Breast epithelium (tissue), 4 donors: ENCODE measurements at regions not wholly inside any gene's neighbourhood (a gene's known extent, or its start where the extent isn't known, plus 50 kb on each side); places are given as distances from the start of the nearest gene placed in this dataset.
"Not testable (repeated sequence)": the region's sequence is repeated elsewhere in the genome, so short reads cannot be mapped to it uniquely, and the experiment has no call there.

ENCODE experiments used
- DNase-seq, 2 donors: peaks; one replicate each; pipeline ENCODE4 v3.0.0-alpha.2; 2019; ENCODE audit warnings: low spot score in 2 of 2
- H3K27ac ChIP-seq, 2 donors: fragments of 200-600 bp; sonication (generic) in 1 of 2; one replicate each; pipeline ENCODE4 v1.5.1; 2016 to 2019; ENCODE audit warnings: mild to moderate bottlenecking in 1 of 2
- H3K27me3 ChIP-seq, 2 donors: fragments of 200-600 bp; sonication (generic) in 1 of 2; one replicate each; pipeline versions ENCODE4 v1.5.1 to v1.6.0; 2017 to 2019; ENCODE audit warnings: control low read depth in 1 of 2, mild to moderate bottlenecking in 1 of 2
- H3K36me3 ChIP-seq: fragments of 200-600 bp; one replicate; pipeline ENCODE4 v1.5.1; 2019
- H3K4me1 ChIP-seq, 2 donors: fragments of 200-600 bp; sonication (generic); one replicate each; pipeline ENCODE4 v1.5.1; 2016 to 2019; ENCODE audit warnings: control low read depth in 1 of 2
- H3K4me3 ChIP-seq, 3 donors: fragments of 200-600 bp; sonication (generic); 1 replicate in 2 of 3; 2 replicates in 1 of 3; pipeline ENCODE4 v1.5.1; 2016 to 2019; ENCODE audit warnings: mild to moderate bottlenecking in 3 of 3, moderate library complexity in 2 of 3
- H3K9me3 ChIP-seq, 2 donors: fragments of 200-600 bp; sonication (generic) in 1 of 2; one replicate each; pipeline ENCODE4 v1.5.1; 2016 to 2019; ENCODE audit warnings: control low read depth in 1 of 2
- CTCF ChIP-seq, 3 donors: fragments of 450-650 bp; IDR thresholded peaks; one replicate each; pipeline ENCODE4 v1.5.1; 2016 to 2017; ENCODE audit warnings: antibody characterized with exemption in 3 of 3, mild to moderate bottlenecking in 3 of 3, moderate library complexity in 3 of 3
- POLR2A ChIP-seq: fragments of 450-650 bp; IDR thresholded peaks from one replicate; pipeline ENCODE4 v1.6.1; 2016; ENCODE audit warnings: antibody characterized with exemption, mild to moderate bottlenecking, moderate library complexity
- POLR2AphosphoS5 ChIP-seq, 3 donors: sonication (generic); formaldehyde crosslinking; IDR thresholded peaks; one replicate each; pipeline ENCODE4 v1.6.1; 2017; ENCODE audit warnings: antibody characterized with exemption in 3 of 3
- intact Hi-C: fragments of 100-400 bp; cut with DNase I; formaldehyde crosslinking; loops from one replicate; pipeline ENCODE4 v1.15.1; 2023; ENCODE audit warnings: low total_unique reads

GRCh38 chr6:51209651-51210050 lies 391.0 kb downstream of the TFAP2B start:
- Histone ChIP-seq H3K36me3 (no peaks in the 10 kb centered on the region), H3K4me1 (no peaks in the 10 kb centered on the region), H3K9me3 (no peaks in the 10 kb centered on the region), H3K27me3 (no peaks in the 10 kb centered on the region), H3K27ac (no peak overlapping the region), H3K4me3 (no peak overlapping the region)
- intact Hi-C loops, result no loop called here
- no peak for TF ChIP-seq POLR2A
- DNase-seq, result no peak

- Histone ChIP-seq H3K27ac (no peak overlapping the region), H3K36me3 (no peaks in the 10 kb centered on the region), H3K4me3 (peak overlapping the region; percentile 6 to 54 (median 41)), H3K4me1 (no peaks in the 10 kb centered on the region), H3K9me3 (no peaks in the 10 kb centered on the region), H3K27me3 (no peaks in the 10 kb centered on the region)
- DNase-seq, result no peak
- intact Hi-C loops, result no loop called here
- no peak for TF ChIP-seq CTCF (IDR thresholded peaks at IDR 0.05)
- TF ChIP-seq POLR2A, result no peak
- TF ChIP-seq POLR2AphosphoS5 (IDR thresholded peaks at IDR 0.05), result no peak
These were observed 395.1 kb downstream of the TFAP2B start for GRCh38 chr6:51213811-51214210.

GRCh38 chr6:51214442-51214841 lies 395.8 kb downstream of the TFAP2B start:
- Histone ChIP-seq H3K4me1 (no peaks in the 10 kb centered on the region), H3K4me3 (peak overlapping the region in 1 of 3 donors; percentile 54), H3K27me3 (no peaks in the 10 kb centered on the region), H3K9me3 (no peaks in the 10 kb centered on the region), H3K27ac (no peak overlapping the region), H3K36me3 (no peaks in the 10 kb centered on the region)
- TF ChIP-seq POLR2A, result no peak
- no peak for TF ChIP-seq POLR2AphosphoS5 (IDR thresholded peaks at IDR 0.05)
- TF ChIP-seq CTCF (IDR thresholded peaks at IDR 0.05), result no peak
- DNase-seq, result no peak
- intact Hi-C loops, result no loop called here

- no peaks in the 10 kb centered on the region for H3K27me3 ChIP-seq
- no peaks in the 10 kb centered on the region for H3K4me1 ChIP-seq
- H3K4me3 ChIP-seq, result no peak overlapping the region
- no peak overlapping the region for H3K27ac ChIP-seq
- TF ChIP-seq POLR2A (no peak), CTCF (IDR thresholded peaks at IDR 0.05) (no peak), POLR2AphosphoS5 (IDR thresholded peaks at IDR 0.05) (no peak)
- H3K9me3 ChIP-seq, result no peaks in the 10 kb centered on the region
- DNase-seq, result no peak
- no peaks in the 10 kb centered on the region for H3K36me3 ChIP-seq
- intact Hi-C loops, result no loop called here
These were observed 399.5 kb downstream of the TFAP2B start for GRCh38 chr6:51218181-51218580.

- H3K4me3 ChIP-seq, H3K4me1 ChIP-seq, H3K27ac ChIP-seq, H3K36me3 ChIP-seq, DNase-seq, H3K9me3 ChIP-seq, H3K27me3 ChIP-seq: not testable (repeated sequence)
- intact Hi-C loops, result loop anchor here (10.0 kb wide), 1 partner anchor 900 kb away; no protein-coding TSS in a partner anchor
These were observed 406.0 kb downstream of the TFAP2B start for GRCh38 chr6:51224580-51225240.

GRCh38 chr6:51241376-51241775 lies 422.7 kb downstream of the TFAP2B start:
- Histone ChIP-seq H3K4me3 (no peak overlapping the region), H3K4me1 (peaks cover 0 to 6% of the 10 kb centered on the region in 2 donors), H3K36me3 (no peaks in the 10 kb centered on the region), H3K27ac (no peak overlapping the region), H3K9me3 (no peaks in the 10 kb centered on the region), H3K27me3 (no peaks in the 10 kb centered on the region)
- TF ChIP-seq POLR2A, result no peak
- TF ChIP-seq CTCF (IDR thresholded peaks at IDR 0.05), result no peak
- TF ChIP-seq POLR2AphosphoS5 (IDR thresholded peaks at IDR 0.05), result no peak
- DNase-seq, result no peak
- intact Hi-C loops, result no loop called here
